Pancreas (tissue), 10 donors: ENCODE measurements at regions not wholly inside any gene's neighbourhood (a gene's known extent, or its start where the extent isn't known, plus 50 kb on each side); places are given as distances from the start of the nearest gene placed in this dataset.

Source experiments
- ATAC-seq, 4 donors: fragments of 200-7000 bp; cut with Tn5 transposase; one replicate each; pipeline versions ENCODE4 v1.8.0 to v1.9.1; 2020; ENCODE audit warnings: mild to moderate bottlenecking in 4 of 4, moderate library complexity in 4 of 4
- DNase-seq, 6 donors: peaks; one replicate each; pipeline ENCODE4 v3.0.0-alpha.2; 2020
- FAIRE-seq: peaks from 2 replicates; lab custom pipeline; 2012; peaks lifted over from hg19 to GRCh38; lab: Jason Lieb, UNC
- H3K27ac ChIP-seq, 4 donors: fragments of 200-600 bp; sonication (generic); 1 replicate in 3 of 4; 2 replicates in 1 of 4; pipeline versions ENCODE4 v1.5.0 to v1.8.0; 2020
- H3K27me3 ChIP-seq, 4 donors: fragments of 200-600 bp; one replicate each; pipeline ENCODE4 v1.8.0; 2021
- H3K36me3 ChIP-seq, 3 donors: fragments of 200-600 bp; sonication (generic) in 1 of 3; one replicate each; pipeline versions ENCODE4 v1.5.0 to v1.8.0; 2020 to 2021
- H3K4me1 ChIP-seq, 3 donors: fragments of 200-600 bp; one replicate each; pipeline ENCODE4 v1.8.0; 2021
- H3K4me3 ChIP-seq, 4 donors: fragments of 200-600 bp; sonication (generic) in 2 of 4; one replicate each; pipeline versions ENCODE4 v1.5.0 to v1.8.0; 2020 to 2021
- H3K9me3 ChIP-seq, 4 donors: fragments of 200-600 bp; one replicate each; pipeline ENCODE4 v1.8.0; 2021
- WGBS, 2 donors: extraction: QIAGEN DNeasy Blood & Tissue Kit; methylation state at CpG; one replicate each; pipeline ENCODE4 v1.1.7; 2013; 5-methylcytosine and 5-hydroxymethylcytosine counted together
- intact Hi-C, 3 donors: fragments of 100-400 bp; cut with DNase I; formaldehyde crosslinking; loops; one replicate each; pipeline versions ENCODE4 v1.11.1 to v1.14.2; 2022
- TF ChIP-seq, protein P1 (sequence below), 4 donors: fragments of 200-600 bp; sonication (generic) in 3 of 4; IDR thresholded peaks; one replicate each; pipeline versions ENCODE4 v1.5.0 to v1.8.0; 2021; ENCODE audit warnings: antibody characterized with exemption in 4 of 4
- donor health status: healthy with polysubstance abuse.
- donor health status: DM: no; HTN: no; CAD: no; lungs with moderate emphysema.
- donor health status: DM: no; HTN: no; CAD: no.
- donor health status: control.
- donor health status: control.
- donor health status: Bipolar disorder and iron deficiency.
- donor health status: DM: yes; HTN: yes; CAD: no.
- donor health status: DM: no; HTN: no; CAD: no.
- donor health status: DM: no; HTN: no; CAD: no.
- donor health status: DM: yes; HTN: yes; CAD: no.

DNA sequence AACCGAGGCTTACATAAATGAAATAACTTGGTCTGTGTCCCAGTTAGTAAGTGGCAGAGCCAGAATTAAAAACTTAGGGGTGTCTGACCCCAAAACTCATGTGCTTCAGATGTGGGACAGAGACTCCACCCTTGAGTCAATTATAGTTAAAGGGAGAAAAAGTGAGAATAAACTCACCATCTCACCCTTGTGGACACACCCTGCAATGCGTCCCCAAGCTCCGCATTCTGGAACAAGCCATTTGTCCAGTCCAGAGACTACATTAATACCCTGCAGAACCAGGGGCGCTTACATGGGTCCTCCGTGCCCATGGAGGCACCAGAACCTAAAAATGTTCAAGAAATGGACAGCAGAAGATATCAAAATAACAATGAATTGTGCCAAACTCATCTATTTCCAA is 207.0 kb upstream of the ZNF507 start:
- no peak overlapping the region for H3K4me3 ChIP-seq
- 45 to 73% methylated on average over 5 of the region's 5 CpGs for WGBS, 2 donors
- intact Hi-C loops = no loop called here

DNA sequence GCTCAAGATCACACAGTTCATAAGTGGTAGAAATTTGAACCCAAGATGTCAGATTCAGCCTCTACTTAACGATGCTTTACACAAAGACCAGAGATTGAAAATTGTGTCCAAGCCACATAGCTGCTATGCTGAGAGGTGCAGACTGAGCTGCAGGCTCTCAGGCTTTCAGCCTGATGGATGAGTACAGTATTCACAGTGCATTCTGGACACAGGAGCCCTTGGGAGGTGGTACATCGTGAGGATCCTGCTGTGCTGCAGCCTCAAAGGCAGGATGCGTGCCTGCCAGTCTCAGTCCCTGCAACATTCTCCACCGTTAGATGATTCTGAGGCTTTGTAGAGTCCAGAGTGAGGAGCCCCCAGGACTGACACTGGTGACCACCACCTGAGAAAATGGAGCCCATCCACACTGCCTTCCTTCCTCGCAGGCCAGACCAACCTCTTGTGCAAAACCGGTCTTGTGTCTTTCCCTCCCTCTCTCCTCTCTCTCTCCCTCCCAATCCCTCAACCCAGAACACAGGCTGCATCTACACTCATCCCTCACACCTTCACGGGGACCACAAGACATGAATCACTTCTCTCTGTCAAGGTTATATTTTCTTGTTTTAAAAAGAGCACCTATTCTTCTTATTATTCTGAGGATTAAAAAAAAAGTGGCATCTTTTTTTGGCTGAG is 203.4 kb upstream of the ZNF507 start:
- Histone ChIP-seq H3K36me3 (no peaks in the 10 kb centered on the region), H3K9me3 (peaks cover 0 to 5% (median 2%) of the 10 kb centered on the region in 4 donors), H3K27me3 (no peaks in the 10 kb centered on the region), H3K4me3 (no peak overlapping the region), H3K4me1 (no peaks in the 10 kb centered on the region), H3K27ac (no peak overlapping the region)
- FAIRE-seq (no peak), ATAC-seq (no peak), DNase-seq (no peak)
- intact Hi-C loops = no loop called here
- 34 to 45% methylated on average over 7 of the region's 7 CpGs for WGBS, 2 donors
- TF ChIP-seq, protein P1, sequence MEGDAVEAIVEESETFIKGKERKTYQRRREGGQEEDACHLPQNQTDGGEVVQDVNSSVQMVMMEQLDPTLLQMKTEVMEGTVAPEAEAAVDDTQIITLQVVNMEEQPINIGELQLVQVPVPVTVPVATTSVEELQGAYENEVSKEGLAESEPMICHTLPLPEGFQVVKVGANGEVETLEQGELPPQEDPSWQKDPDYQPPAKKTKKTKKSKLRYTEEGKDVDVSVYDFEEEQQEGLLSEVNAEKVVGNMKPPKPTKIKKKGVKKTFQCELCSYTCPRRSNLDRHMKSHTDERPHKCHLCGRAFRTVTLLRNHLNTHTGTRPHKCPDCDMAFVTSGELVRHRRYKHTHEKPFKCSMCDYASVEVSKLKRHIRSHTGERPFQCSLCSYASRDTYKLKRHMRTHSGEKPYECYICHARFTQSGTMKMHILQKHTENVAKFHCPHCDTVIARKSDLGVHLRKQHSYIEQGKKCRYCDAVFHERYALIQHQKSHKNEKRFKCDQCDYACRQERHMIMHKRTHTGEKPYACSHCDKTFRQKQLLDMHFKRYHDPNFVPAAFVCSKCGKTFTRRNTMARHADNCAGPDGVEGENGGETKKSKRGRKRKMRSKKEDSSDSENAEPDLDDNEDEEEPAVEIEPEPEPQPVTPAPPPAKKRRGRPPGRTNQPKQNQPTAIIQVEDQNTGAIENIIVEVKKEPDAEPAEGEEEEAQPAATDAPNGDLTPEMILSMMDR (IDR thresholded peaks at IDR 0.05) = no peak

More for the DNA sequence above, 207.0 kb upstream of the ZNF507 start:
- Histone ChIP-seq H3K9me3 (no peaks in the 10 kb centered on the region), H3K27me3 (no peaks in the 10 kb centered on the region), H3K4me1 (no peaks in the 10 kb centered on the region), H3K36me3 (no peaks in the 10 kb centered on the region), H3K27ac (no peak overlapping the region)
- TF ChIP-seq, protein P1 (IDR thresholded peaks at IDR 0.05) = no peak
- FAIRE-seq (no peak), DNase-seq (no peak), ATAC-seq (no peak)

DNA sequence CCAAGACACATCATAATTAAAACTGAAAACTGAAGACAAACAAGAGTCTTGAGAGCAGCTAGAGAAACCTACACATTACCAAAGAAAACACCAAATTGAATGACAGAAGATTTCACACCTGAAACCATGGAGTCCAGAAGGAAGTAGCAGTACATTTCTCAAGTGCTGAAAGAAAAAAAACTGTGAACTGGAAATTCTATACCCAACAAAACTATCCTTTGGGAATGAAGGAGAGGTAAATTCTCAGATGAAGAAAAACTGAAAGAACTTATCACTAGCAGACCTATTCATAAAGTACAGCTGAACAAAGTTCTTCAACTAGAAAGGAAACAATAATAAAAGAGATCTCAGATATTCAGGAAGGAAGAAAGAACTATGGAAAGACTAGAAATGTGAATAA is 198.7 kb upstream of the ZNF507 start:
- no peak overlapping the region for H3K4me3 ChIP-seq
- no peak for FAIRE-seq
- no peak for ATAC-seq
- intact Hi-C loops = no loop called here
- no peaks in the 10 kb centered on the region for H3K36me3 ChIP-seq
- no peaks in the 10 kb centered on the region for H3K27me3 ChIP-seq
- H3K4me1 ChIP-seq = no peaks in the 10 kb centered on the region
- H3K9me3 ChIP-seq = peaks cover 0 to 7% (median 3%) of the 10 kb centered on the region in 4 donors
- no peak overlapping the region for H3K27ac ChIP-seq
- no peak for DNase-seq
- TF ChIP-seq, protein P1 (IDR thresholded peaks at IDR 0.05) = no peak

DNA sequence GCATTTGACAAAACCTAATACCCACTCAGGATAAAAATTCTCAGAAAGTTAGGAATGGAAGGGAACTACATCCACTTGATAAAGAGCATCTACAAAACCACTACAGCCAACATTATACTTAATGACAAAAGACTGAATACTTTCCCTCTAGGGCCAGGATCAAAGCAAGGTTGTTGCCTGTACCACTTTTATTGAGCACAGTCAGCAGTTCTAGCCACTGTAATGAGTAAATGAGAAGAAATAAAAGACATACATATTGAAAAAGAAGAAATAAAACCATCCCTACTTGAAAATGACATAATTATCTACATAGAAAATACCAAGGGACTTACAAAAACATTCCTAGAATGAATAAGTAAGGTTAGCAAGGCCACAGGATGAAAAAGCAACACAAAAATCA is 194.8 kb upstream of the ZNF507 start:
- no peak overlapping the region for H3K27ac ChIP-seq
- H3K4me3 ChIP-seq = no peak overlapping the region
- TF ChIP-seq, protein P1 (IDR thresholded peaks at IDR 0.05) = no peak
- FAIRE-seq (no peak), ATAC-seq (no peak), DNase-seq (no peak)
- no peaks in the 10 kb centered on the region for H3K36me3 ChIP-seq
- no peaks in the 10 kb centered on the region for H3K27me3 ChIP-seq
- intact Hi-C loops = no loop called here
- peaks cover 0 to 7% (median 3%) of the 10 kb centered on the region in 4 donors for H3K9me3 ChIP-seq
- H3K4me1 ChIP-seq = no peaks in the 10 kb centered on the region

DNA sequence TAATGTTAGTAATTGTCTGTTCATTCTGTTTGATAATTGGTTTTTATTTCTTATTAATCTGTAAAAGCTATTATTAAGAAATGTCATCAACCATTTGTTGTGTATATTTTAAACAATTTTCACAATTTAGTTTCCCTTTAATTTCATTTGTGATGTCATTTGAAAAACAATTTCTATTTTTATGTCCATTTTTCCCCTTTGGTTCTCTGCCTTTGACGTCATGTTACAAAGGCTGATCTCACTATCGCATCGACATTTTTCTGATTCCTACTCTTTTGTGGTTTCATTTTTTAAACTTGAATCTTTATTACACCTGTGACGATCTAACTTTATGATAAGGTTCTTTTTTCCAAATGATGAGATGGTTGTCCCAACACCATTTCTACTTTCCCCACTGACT is 191.0 kb upstream of the ZNF507 start:
- DNase-seq (no peak), FAIRE-seq (no peak), ATAC-seq (no peak)
- 71 to 83% methylated on average over 4 of the region's 4 CpGs for WGBS, 2 donors
- Histone ChIP-seq H3K27me3 (peaks cover 0 to 5% (median 0%) of the 10 kb centered on the region in 4 donors), H3K9me3 (peaks cover 0 to 4% (median 0%) of the 10 kb centered on the region in 4 donors), H3K4me3 (no peak overlapping the region), H3K36me3 (no peaks in the 10 kb centered on the region), H3K4me1 (no peaks in the 10 kb centered on the region), H3K27ac (no peak overlapping the region)
- intact Hi-C loops = no loop called here
- TF ChIP-seq, protein P1 (IDR thresholded peaks at IDR 0.05) = no peak
